SU-DHL-6 (cell line): ENCODE measurements at regions not wholly inside any gene's neighbourhood (a gene's known extent, or its start where the extent isn't known, plus 50 kb on each side); places are given as distances from the start of the nearest gene placed in this dataset.

Experiments
- CTCF ChIP-seq: fragments of 200-600 bp; sonication (generic); IDR thresholded peaks from one replicate; pipeline ENCODE4 v1.5.1; 2017; ENCODE audit warnings: antibody characterized with exemption, mild to moderate bottlenecking, low read length, moderate library complexity; ENCODE audit not compliant: insufficient read depth, poor library complexity, severe bottlenecking
- EZH2phosphoT487 ChIP-seq: fragments of 200-600 bp; sonication (generic), shearing (Covaris generic); conservative IDR thresholded peaks from 2 replicates; pipeline ENCODE4 v1.6.1; 2018; ENCODE audit warnings: mild to moderate bottlenecking, antibody characterized with exemption, low read length, moderate library complexity, mixed read lengths

- TF ChIP-seq EZH2phosphoT487 (no peak), CTCF (no peak)
These were observed 216.7 kb downstream of the ABHD5 start for GRCh38 chr3:43907508-43907858.
